NCI-H226 (cell line): ENCODE measurements at regions not wholly inside any gene's neighbourhood (a gene's known extent, or its start where the extent isn't known, plus 50 kb on each side); places are given as distances from the start of the nearest gene placed in this dataset.
"Not testable (repeated sequence)": the region's sequence is repeated elsewhere in the genome, so short reads cannot be mapped to it uniquely, and the experiment has no call there.

Experiments used
- DNase-seq: peaks from one replicate; pipeline ENCODE4 v3.0.0-alpha.2; 2015

DNA sequence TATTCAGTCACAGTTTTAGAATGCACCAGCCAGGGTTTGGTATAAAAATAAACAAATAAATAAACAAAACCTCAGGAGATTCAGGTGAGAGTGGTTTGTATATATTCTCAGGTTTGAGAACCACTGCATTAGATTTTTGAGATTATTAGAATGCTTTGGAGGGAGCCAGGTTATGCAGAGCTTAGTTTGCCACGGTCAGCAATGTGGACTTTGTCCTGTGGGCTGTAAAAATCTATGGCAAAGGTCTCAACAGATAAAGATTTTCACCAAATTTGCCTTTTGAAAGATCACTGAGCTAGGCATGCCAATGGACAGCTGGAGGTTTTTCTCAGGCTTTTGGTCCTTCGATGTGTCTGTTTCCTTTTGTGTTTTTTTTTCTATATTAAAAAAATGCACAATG is 650.1 kb upstream of the RAG2 start:
- DNase-seq, result no peak

DNA sequence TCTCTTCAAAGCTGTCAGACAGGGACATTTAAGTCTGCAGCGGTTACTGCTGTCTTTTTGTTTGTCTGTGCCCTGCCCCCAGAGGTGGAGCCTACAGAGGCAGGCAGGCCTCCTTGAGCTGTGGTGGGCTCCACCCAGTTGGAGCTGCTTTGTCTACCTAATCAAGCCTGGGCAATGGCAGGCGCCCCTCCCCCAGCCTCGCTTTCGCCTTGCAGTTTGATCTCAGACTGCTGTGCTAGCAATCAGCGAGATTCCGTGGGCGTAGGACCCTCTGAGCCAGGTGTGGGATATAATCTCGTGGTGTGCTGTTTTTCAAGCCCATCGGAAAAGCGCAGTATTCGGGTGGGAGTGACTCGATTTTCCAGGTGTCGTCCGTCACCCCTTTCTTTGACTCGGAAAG is 648.1 kb upstream of the RAG2 start:
- not testable (repeated sequence) for DNase-seq

DNA sequence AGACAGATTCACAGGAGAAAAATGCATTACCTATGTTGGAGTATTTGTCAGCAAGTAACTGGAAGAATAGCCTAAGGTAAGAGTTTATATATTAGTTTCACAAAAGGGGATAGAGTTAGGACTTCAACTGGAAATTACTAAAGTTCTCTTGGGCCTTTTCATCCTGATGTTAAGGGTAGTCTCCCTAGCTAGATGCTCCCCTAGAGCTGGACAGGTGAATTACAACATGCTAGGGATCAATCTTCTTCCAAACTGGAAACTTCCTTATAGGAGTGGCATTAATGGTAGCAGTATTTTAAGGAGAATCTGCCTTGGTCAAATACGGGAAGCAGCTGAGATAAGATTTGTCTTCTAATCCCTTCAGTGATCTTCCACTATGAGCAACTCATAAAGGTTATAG is 632.8 kb upstream of the RAG2 start:
- no peak for DNase-seq

DNA sequence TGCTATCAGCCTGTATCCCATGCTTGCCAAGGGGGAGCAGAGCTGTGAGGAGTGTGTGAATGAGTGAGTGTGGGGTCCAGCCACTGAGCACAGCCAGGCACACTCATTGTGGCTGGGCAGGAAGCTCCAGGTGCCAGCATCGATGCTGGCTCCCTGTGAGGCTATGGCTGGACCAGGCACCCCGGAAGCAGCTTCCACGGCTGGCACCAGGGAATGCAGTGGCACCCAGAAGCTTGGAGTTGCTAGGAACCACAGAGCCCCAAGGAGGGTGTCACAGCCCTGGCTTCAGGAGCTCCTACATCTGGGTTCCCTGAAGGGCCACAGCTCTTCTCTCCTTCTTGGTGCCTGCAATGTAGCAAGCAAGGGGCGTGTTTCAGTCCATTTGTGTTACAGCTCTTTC is 625.9 kb upstream of the RAG2 start:
- DNase-seq, result no peak

DNA sequence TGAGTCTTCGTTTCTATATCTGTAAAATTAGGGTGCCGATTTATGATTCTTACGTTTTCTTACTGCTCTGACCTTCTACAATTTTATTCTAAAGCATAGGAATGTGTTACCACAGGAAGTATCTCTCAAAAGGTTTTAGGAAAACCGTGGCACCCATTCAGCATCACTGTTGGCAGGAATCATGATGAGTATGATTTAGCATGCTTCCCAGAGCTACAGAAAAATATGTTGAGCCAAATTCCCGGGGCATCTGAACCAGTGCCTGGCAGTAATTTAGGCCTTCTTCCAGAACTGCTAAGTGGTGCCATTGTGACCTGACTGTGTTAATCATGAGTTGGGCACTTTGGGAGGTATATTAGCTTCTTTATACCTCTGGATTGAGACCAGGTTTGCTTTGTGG is 605.0 kb upstream of the RAG2 start:
- DNase-seq, result no peak

DNA sequence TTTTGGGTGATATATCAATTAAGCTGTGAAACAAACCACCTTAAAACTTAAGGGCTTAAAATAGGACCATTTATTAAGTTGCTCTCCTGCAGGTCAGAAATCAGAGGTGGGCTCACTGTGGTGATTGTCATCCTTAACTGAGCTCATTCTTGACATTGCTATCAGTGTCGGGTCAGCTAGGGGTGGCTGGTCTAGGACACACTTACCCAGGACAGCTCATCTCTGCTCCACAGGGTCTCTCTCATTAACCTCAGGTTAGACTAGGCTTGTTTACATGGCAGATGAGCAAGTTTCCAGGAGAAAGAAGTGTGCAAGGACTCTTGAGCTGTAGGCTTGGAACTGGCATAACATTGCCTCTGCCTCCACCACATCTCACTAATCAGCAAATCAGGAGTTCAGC is 601.0 kb upstream of the RAG2 start:
- no peak for DNase-seq

DNA sequence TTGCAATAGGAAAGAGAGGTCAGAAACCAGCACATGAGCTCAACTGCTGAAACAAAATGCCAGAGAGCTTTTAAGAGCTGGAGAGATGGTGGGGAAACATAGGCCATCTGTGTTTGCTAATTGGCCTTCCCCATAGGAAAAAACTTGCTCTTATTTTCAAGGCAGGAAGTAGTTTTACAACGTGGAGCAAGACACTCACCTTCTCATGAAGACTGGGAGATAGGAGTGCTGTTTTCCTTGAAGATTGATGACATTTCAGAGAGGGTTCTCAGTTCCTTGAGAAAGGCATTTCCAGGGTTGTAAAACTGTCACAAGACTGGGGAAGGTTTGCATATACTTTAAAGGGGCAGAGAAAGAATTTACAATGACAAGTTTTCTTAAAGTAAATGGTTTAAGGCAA is 586.3 kb upstream of the RAG2 start:
- no peak for DNase-seq

DNA sequence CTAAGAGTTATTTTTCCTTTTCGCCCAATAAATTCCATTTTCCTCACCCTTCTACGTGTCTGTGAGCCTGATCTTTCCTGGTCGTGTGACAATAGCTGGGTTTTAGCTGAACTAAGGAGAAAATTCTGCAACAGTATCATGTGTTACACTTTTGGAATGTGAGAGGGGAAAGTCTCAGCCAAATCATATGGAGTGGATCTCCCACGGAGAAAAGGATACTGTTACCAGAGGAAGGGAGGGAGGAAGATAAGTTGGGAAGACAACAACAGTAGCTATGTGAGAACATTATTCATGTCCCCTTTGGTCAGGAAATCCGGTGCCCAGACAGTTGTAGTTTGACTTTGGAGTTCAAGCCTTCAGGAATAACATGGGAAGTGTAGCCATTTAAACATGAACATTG is 584.0 kb upstream of the RAG2 start:
- no peak for DNase-seq

DNA sequence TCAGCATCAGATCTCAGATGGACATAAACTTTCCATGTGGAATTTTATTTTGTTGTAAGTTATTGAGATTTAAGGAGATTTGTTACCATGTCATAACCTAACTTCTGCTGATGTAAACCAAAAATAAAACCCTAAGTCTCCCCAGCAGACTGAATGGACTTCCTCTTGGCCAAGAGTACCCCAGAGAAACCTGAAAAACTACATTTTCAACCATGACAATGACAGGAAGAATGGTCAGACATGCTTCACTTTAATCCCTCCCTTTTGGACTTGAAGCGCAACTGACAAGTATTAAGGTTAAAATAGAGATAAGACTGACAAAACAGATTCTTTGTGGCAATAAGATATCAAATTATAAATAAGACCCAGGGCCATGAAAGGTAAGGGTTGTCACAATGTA is 579.7 kb upstream of the RAG2 start:
- no peak for DNase-seq

DNA sequence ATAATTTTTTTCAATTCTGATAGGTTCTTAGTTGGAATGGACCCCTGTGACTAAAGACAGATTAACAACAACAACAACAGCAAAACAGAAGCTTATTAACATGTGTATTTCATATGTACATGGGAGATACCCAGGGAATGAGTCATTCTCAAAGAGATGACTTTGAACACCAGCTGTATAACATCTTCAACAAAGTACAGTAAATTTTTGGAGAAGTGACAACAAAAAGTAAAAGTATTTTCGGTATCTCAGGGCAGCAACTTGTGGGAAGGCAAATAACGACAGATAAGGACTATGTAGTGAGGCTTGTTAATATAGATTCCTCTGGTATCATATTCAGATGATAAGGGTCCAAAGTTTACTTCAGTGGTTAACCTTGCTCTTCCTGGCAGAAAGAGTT is 573.4 kb upstream of the RAG2 start:
- no peak for DNase-seq

DNA sequence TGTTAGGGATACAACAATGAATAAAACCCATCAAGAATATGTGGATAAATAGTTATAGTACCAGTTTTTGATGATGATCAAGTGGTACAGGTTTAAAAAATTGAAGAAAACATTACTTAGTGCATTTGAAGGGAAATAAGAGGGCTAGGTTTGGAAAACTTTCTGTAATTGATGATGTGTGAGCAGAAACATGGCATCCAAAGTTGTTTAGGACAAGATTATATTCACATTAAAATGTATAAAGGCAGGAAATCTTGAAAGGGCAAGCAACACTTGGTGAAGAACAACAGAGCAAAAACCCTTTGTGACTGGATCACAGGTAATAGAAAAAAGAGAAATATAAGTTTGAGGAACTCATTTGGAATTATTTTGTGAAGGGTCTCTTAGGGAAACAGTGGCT is 572.3 kb upstream of the RAG2 start:
- no peak for DNase-seq

DNA sequence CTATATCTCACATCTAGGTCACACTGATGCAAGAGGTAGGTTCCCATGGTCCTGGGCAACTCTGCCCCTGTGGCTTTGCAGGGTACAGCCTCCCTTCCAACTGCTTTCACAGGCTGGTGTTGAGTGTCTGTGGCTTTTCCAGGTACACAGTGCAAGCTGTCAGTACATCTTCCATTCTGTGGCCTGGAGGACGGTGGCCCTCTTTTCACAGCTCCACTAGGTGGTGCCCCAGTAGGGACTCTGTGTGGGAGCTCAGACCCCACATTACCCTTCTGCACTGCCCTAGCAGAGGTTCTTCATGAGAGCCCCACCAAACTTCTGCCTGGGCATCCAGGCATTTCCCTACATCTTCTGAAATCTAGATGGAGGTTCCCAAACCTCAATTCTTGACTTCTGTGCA is 547.4 kb upstream of the RAG2 start:
- DNase-seq, result not testable (repeated sequence)

DNA sequence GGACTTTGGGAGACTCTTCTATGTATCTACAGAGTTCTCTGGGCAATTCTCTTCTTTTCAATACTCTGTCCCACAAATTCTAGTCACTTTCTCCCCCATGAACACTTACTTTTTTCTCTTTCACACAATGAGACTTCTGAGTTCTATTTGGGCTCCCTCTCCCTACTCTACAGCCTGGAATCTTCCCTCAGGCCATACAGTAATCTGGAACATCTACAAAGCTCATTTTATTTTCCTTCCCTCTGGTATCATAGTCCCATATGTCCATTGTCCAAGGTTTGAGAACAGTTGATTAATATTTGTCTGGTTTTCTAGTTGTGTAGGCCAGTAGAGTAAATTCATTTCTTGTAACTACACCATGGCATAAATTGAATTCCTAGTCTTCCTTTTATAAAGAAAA is 544.6 kb upstream of the RAG2 start:
- no peak for DNase-seq

DNA sequence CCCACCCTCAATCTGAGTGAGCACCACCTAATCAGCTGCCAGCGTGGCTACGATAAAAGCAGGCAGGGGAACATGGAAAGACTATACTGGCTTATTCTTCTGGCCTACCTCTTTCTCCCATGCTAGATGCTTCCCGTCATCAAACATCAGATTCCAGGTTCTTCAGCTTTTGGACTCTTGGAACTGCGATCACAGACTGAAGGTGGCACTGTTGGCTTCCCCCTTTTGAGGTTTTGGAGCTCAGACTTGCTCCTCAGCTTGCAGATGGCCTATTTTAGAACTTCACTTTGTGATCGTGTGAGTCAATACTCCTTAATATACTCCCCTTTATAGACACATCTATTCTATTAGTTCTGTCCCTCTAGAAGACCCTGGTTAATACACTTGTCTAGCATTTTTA is 543.7 kb upstream of the RAG2 start:
- DNase-seq, result no peak

DNA sequence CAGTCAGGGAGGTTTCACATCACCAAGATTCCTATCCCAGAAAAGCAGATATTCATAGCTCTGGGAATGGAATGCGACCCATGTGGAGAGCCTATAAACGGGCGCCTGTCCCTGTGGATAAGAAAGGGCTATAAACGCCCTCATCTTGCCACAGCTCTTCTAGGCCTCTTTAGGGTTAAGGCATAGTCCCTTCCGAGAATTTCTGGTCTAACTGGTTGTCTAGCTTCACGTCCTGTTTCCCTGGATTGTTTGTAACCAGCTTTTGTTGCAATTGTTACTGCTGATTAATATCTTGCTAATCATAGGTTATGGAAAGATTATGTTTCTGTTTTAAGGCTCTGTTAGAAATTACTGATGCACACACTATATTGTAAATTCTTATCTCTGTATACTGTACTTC is 537.6 kb upstream of the RAG2 start:
- not testable (repeated sequence) for DNase-seq

DNA sequence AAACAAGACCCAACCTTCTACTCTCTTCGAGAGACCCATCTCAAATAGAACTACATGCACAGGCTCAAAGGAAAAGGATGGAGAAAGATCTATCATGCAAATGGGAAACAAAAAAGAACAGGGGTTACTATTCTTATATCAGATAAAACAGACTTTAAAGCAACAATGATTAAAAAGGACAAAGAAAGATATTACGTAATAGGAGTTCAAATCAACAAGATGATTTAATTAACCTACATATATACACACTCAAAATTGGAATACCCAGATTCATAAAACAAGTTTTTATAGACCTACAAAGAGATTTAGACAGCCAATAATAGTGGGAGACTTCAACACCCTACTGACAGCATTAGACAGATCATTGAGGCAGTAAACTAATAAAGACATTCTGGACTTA is 536.6 kb upstream of the RAG2 start:
- no peak for DNase-seq

DNA sequence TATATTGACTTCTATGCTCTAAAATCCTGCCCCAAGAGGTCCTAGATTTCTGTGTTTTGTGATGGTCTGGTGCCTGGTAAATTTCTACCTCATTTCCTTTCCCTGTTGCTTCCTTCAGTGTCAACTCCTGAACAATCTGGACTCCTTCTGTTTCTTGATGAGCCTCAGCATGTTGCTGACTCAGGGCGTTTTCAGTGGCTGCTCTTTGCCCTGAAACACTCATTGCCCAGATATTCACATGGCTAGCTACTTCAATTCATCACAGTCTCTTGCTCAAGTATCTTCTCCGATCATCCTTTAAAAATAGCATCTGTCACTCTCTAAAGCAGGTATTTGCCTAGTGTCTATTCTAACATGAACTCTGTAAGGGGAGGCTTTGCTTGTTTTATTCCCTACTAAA is 526.3 kb upstream of the RAG2 start:
- no peak for DNase-seq

DNA sequence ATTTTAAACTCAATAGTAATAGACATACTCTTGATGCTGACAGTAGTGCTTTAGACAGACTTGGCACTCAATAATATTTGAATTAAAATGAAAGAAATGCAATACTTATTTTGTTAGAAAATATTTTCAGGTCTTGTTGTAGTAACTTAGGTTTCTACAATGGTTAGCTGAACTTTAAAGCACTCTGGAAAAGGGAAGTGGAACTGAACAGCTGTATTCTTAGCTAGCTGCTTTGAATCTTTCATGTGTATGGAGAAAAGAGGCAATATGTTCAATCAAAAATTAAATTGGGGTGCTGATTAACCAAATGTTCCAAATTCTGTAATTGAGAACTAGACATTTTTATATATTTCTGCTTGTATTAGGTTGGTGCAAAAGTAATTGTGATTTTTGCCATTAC is 517.9 kb upstream of the RAG2 start:
- no peak for DNase-seq

DNA sequence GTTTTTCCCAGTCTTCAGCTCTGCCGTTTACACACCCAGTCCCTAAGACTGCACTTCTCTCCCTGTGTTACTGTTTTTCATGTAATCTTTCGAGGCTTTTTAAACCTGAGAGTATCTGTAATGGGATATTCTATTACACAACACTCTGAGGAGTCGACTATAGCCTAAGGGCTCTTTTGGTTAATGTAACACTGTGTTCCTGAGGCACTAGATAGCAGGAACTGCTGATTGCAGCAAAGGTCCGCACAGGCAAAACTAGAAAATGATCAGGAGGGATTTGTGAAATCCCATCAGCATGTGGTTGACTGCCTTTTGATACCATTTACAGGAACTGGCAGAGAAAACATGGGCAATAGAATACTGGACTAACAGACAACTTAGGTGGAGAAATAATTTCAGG is 512.3 kb upstream of the RAG2 start:
- peak; percentile 70 for DNase-seq

DNA sequence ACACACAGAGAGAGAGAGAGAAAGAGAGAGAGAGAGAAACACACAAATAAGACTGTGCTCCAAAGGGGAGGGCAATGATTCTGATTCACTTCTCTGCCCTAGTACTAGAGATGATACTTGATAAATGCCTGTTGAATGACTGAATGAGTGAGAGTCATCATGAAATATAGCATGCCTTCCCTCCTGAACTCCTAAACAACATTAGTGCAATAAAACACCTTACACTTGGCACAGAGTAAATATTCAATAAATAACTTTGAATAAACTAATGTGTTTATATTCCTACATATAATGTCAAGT is 511.2 kb upstream of the RAG2 start:
- DNase-seq, result no peak

DNA sequence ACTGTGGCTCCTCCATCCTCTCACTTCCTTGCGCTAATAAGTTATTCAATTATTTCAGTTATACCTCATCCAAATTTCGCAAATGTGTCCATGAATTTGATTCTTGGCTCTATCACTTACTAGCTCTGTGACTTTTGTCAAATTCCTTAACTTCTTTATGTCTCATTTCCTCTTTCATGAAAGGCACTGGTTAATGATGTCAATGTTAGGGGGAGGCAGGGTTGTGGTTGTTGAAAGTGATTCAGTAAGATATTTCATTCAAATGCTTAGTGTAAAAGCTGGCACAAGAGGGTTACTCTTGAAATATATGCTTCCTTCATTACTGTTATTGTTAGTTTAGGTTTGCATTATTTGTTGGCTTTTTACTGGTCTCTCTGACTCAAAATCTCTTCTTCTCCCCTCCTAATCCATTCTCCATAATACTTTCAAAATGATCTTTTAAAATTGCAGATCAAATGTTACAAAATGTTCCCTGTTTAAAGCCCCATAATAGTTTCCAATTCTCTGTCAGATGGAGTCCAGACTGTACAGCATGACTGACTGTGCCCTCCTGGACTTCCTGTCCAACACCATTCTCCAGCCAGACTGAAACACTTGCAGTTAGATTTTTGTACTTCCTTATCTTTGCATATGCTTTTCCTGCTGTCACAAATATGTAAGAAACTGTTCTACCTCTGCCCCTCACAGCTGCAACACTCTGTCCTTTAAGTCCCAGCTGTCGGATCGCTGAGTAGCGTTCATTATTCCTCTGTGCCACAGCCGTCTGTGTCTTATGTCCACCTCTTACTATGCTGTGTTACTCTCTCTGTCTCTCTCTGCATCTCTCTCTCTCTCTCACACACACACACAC is 510.6 kb upstream of the RAG2 start:
- DNase-seq, result peak; percentile 67

DNA sequence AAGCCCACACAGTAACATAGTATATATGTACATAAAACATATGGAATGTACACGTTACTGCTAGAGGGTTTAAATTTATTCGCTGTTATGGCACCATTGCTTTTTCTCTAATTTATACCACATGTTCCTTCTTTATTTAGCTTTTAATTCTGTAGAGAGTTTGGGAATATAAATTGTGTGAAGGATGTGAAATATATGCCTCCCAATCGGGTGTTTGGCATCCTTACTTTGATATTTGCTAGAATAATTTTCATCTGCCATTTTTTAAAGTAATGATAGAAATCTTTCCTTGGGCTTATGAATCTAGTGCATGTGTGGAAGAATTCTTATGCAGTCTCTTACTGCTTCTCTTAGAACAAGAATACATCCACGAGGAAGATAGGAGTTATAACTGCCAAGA is 509.8 kb upstream of the RAG2 start:
- DNase-seq, result no peak

DNA sequence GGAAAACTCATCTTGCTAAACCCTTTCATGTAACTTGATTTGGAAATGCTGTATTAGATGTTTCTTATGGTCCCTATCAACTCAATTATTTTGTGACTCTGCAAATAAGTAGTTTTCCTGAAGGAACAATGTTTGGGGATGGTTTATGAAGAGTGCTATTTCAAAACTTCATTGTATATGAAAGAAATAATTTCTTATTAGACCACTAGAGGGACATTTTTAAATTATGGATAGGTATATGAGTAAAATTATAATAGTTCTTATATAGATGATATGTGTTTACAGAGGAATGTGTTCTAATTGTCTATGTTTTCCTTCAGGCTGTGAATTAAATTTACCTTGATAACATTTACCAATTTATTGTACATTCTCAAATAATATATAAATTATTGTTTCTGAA is 509.4 kb upstream of the RAG2 start:
- no peak for DNase-seq

DNA sequence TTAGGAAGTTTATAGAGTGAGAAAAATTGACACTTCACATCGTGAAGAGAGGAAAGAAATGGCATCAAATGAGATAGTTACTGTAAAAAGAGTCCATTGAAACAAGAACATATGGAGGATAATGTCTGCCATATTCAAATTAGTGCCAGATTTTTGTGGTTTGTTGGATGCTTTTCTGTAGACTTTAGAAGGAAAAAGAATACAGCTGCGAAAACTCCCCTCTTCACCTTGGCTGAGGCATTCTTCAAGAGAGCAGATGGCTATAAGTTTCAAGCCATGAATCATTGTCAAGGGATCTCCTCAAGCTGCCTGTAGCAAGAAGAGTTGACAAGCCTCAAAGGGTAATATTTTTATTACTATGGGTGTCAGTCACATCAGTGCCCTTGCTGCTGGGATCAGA is 507.4 kb upstream of the RAG2 start:
- no peak for DNase-seq

DNA sequence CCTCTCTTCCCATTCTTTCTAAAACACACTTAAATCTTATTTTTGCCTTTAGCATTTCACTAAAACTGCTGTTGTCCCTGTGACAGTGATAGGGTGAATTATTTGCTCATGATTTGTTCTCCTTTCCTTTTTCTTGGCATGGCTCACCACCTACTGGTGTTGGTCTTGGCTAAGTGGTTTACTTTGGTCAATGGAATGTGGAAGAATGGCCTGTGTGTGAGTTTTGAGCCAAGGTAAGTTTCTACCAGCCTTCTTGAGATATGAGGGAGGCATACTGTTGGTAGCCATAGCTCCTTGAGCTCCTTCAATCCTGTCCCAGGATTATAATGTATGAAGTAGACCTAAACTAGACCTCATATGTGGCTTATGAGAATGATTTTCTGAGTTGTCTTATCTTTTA is 506.3 kb upstream of the RAG2 start:
- DNase-seq, result no peak

DNA sequence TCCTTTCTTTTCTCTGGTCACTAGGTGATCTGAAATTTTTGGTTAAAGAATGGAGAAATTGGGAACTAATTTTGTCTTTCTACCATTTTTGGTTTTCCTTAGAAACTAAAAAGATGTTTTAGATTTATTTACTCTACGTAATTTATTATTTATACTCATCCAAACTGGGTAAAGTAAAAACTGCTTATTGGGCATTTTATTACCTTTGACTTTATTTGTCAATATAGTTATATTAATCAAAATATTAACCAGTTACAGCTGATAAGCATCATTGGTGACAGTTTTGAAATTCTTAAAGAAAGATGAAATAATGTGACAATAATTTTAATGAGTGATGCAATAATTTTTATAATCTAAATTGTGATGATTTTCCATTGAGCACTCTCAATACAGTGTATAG is 502.0 kb upstream of the RAG2 start:
- DNase-seq, result no peak
